ENCODE measurements at regions not wholly inside any gene's neighbourhood (a gene's known extent, or its start where the extent isn't known, plus 50 kb on each side); places are given as distances from the start of the nearest gene placed in this dataset.

DNA sequence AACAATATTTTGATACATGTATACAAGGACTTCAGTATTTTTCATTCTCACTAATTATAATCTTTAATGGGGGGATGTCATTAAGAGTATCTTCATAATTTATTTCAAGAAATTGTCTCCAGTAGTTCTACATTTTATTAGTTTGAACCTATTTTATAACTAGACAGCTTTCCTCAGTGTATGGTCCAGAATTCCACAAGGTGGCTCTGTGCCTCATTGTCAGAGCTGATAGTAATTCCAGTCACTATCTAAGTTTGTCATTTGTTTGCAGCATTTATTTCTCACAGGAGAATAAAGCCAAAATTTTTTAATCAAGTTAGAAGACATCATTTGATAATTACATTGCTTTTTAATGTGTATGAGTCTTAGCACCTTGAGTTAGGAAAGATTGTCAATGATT, 1633.0 kb upstream of the PCDH20 start:
- Histone ChIP-seq H3K9me3 (replicated peaks; ENCODE audit: insufficient read depth, low read length) (no peaks in the 10 kb centered on the region), H2AFZ (ENCODE audit: low read length) (no peak overlapping the region), H3K9me2 (replicated peaks; ENCODE audit: insufficient read depth, low read length) (no peaks in the 10 kb centered on the region), H3K4me1 (ENCODE audit: low read length) (no peaks in the 10 kb centered on the region), H3K79me2 (ENCODE audit: low read length) (no peaks in the 10 kb centered on the region), H3F3A (ENCODE audit: insufficient read depth, low read length) (no peaks in the 10 kb centered on the region), H3K36me3 (replicated peaks; ENCODE audit: insufficient read depth, low read length) (no peaks in the 10 kb centered on the region), H3K27ac (ENCODE audit: low read length) (no peak overlapping the region), H3K9ac (ENCODE audit: low read length) (no peak overlapping the region), H4K20me1 (ENCODE audit: insufficient read depth, low read length) (no peaks in the 10 kb centered on the region), H3K4me2 (ENCODE audit: low read depth, low read length) (no peak overlapping the region), H3K27me3 (replicated peaks; ENCODE audit: insufficient read depth, low read length) (no peaks in the 10 kb centered on the region), H3K4me3 (ENCODE audit: low read length) (no peak overlapping the region)
- TF ChIP-seq, protein P1, sequence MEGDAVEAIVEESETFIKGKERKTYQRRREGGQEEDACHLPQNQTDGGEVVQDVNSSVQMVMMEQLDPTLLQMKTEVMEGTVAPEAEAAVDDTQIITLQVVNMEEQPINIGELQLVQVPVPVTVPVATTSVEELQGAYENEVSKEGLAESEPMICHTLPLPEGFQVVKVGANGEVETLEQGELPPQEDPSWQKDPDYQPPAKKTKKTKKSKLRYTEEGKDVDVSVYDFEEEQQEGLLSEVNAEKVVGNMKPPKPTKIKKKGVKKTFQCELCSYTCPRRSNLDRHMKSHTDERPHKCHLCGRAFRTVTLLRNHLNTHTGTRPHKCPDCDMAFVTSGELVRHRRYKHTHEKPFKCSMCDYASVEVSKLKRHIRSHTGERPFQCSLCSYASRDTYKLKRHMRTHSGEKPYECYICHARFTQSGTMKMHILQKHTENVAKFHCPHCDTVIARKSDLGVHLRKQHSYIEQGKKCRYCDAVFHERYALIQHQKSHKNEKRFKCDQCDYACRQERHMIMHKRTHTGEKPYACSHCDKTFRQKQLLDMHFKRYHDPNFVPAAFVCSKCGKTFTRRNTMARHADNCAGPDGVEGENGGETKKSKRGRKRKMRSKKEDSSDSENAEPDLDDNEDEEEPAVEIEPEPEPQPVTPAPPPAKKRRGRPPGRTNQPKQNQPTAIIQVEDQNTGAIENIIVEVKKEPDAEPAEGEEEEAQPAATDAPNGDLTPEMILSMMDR (IDR thresholded peaks at IDR 0.05; ENCODE audit: low read length), result no peak
- TF ChIP-seq EZH2phosphoT487 (IDR thresholded peaks at IDR 0.05; ENCODE audit: low read length), result no peak
- TF ChIP-seq EZH2 (optimal IDR thresholded peaks at IDR 0.05; ENCODE audit: low read depth, low read length), result no peak
- DNase-seq, result no peak

DNA sequence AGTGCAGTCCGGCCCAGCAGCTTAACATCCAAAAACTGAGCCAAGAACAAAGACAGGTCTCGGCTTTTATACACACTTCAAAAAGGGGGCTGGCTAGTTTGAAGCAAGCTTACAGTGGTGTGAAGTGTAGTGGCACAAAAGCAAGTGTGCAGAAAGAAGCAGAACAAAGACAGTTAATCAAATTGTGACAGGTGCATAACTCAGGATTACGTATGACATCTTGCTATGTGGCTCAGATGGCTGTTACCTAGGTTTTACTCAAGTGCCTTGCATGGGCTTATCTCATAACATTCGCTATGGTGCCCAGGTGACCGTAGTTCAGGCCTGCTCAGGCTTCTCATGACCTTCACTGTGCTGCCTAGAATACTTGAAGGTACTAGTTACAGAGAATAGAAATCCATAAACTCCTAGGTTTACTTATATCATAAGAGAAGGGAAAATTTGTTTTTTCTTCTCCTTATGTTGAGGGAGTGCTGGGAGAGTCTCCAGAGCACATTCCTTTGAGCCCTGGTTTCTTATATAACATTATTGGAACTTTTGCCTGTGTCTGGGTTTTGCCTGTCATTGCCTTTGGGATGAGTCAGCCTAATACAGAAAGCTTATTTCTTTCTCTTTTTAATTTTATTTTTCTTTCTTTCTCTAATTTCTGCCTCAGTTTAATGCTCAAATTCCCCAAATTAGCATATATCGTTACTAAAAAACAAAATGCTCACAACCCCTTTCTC, 1629.1 kb upstream of the PCDH20 start:
- no peaks in the 10 kb centered on the region for H3K9me3 ChIP-seq (replicated peaks; ENCODE audit: insufficient read depth, low read length)
- TF ChIP-seq EZH2phosphoT487 (IDR thresholded peaks at IDR 0.05; ENCODE audit: low read length), result no peak
- TF ChIP-seq, protein P1 (IDR thresholded peaks at IDR 0.05; ENCODE audit: low read length), result no peak
- TF ChIP-seq EZH2 (optimal IDR thresholded peaks at IDR 0.05; ENCODE audit: low read depth, low read length), result no peak
- no peaks in the 10 kb centered on the region for H3K36me3 ChIP-seq (replicated peaks; ENCODE audit: insufficient read depth, low read length)
- no peaks in the 10 kb centered on the region for H3K4me1 ChIP-seq (ENCODE audit: low read length)
- no peak for DNase-seq
- no peaks in the 10 kb centered on the region for H3K79me2 ChIP-seq (ENCODE audit: low read length)
- no peak overlapping the region for H3K4me2 ChIP-seq (ENCODE audit: low read depth, low read length)
- H4K20me1 ChIP-seq (ENCODE audit: insufficient read depth, low read length), result no peaks in the 10 kb centered on the region
- no peak overlapping the region for H3K9ac ChIP-seq (ENCODE audit: low read length)
- no peak overlapping the region for H3K27ac ChIP-seq (ENCODE audit: low read length)
- no peaks in the 10 kb centered on the region for H3F3A ChIP-seq (ENCODE audit: insufficient read depth, low read length)
- H2AFZ ChIP-seq (ENCODE audit: low read length), result no peak overlapping the region
- no peaks in the 10 kb centered on the region for H3K9me2 ChIP-seq (replicated peaks; ENCODE audit: insufficient read depth, low read length)
- no peak overlapping the region for H3K4me3 ChIP-seq (ENCODE audit: low read length)
- H3K27me3 ChIP-seq (replicated peaks; ENCODE audit: insufficient read depth, low read length), result no peaks in the 10 kb centered on the region

DNA sequence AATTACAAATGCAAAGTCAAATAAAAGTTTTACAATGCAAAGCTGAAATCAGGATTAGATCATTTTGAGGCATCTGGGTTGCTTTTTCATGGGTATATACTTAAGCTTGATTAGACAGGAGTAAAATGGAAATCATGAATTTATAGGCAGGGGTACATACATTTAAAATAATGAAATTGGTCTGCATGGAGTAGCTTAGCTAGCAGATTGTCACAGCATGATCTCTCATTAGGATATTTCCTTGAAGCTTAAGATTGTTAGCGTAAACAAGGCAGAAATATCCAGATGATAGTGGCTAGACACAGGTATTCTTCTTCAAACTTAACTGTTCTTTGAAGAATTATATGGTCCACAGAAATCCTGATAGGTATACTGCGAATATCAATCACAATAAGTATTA, 1627.0 kb upstream of the PCDH20 start:
- no peak for TF ChIP-seq EZH2 (optimal IDR thresholded peaks at IDR 0.05; ENCODE audit: low read depth, low read length)
- no peak for TF ChIP-seq EZH2phosphoT487 (IDR thresholded peaks at IDR 0.05; ENCODE audit: low read length)
- TF ChIP-seq, protein P1 (IDR thresholded peaks at IDR 0.05; ENCODE audit: low read length), result no peak
- no peak overlapping the region for H3K4me2 ChIP-seq (ENCODE audit: low read depth, low read length)
- no peak overlapping the region for H3K4me3 ChIP-seq (ENCODE audit: low read length)
- H3K27me3 ChIP-seq (replicated peaks; ENCODE audit: insufficient read depth, low read length), result no peaks in the 10 kb centered on the region
- H3K9me3 ChIP-seq (replicated peaks; ENCODE audit: insufficient read depth, low read length), result no peaks in the 10 kb centered on the region
- H3K9me2 ChIP-seq (replicated peaks; ENCODE audit: insufficient read depth, low read length), result no peaks in the 10 kb centered on the region
- no peaks in the 10 kb centered on the region for H3K36me3 ChIP-seq (replicated peaks; ENCODE audit: insufficient read depth, low read length)
- no peaks in the 10 kb centered on the region for H4K20me1 ChIP-seq (ENCODE audit: insufficient read depth, low read length)
- no peaks in the 10 kb centered on the region for H3F3A ChIP-seq (ENCODE audit: insufficient read depth, low read length)
- H3K4me1 ChIP-seq (ENCODE audit: low read length), result no peaks in the 10 kb centered on the region
- DNase-seq, result no peak
- no peak overlapping the region for H3K9ac ChIP-seq (ENCODE audit: low read length)
- no peak overlapping the region for H2AFZ ChIP-seq (ENCODE audit: low read length)
- H3K27ac ChIP-seq (ENCODE audit: low read length), result no peak overlapping the region
- H3K79me2 ChIP-seq (ENCODE audit: low read length), result no peaks in the 10 kb centered on the region

Data from MM.1S (cell line).